Activated T-cell treated with anti-CD3 and anti-CD28 coated beads, Interleukin-2, amount 50 U/mL, for 72 hours (primary cell): ENCODE measurements at regions not wholly inside any gene's neighbourhood (a gene's known extent, or its start where the extent isn't known, plus 50 kb on each side); places are given as distances from the start of the nearest gene placed in this dataset.

ENCODE experiments used
- ATAC-seq, 2 donors: fragments of 150-1000 bp; cut with Tn5 transposase; replicated peaks in 1 of 2; 2 replicates each; pipeline ENCODE4 v1.10.0; 2021; ENCODE audit warnings: moderate library complexity in 2 of 2, mild to moderate bottlenecking in 1 of 2
- DNase-seq, 2 donors: peaks; one replicate each; pipeline ENCODE4 v3.0.0; 2021 to 2022; ENCODE audit warnings: mixed read lengths in 1 of 2
- H3K27ac Mint-ChIP-seq: one replicate; pipeline ENCODE4 v1.8.0; 2022; ENCODE audit warnings: mild to moderate bottlenecking, moderate library complexity, mixed read lengths
- H3K27me3 Mint-ChIP-seq: one replicate; pipeline ENCODE4 v1.8.0; 2022; ENCODE audit warnings: low read depth, mixed read lengths
- H3K36me3 Mint-ChIP-seq, 2 donors: one replicate each; pipeline ENCODE4 v1.8.0; 2022; ENCODE audit warnings: mixed read lengths in 2 of 2, mild to moderate bottlenecking in 1 of 2; ENCODE audit not compliant: insufficient read depth in 2 of 2
- H3K4me1 Mint-ChIP-seq: one replicate; pipeline ENCODE4 v1.8.0; 2022; ENCODE audit warnings: low read depth, mixed read lengths
- H3K4me3 Mint-ChIP-seq, 2 donors: one replicate each; pipeline ENCODE4 v1.8.0; 2022; ENCODE audit warnings: mild to moderate bottlenecking in 2 of 2, mixed read lengths in 2 of 2, moderate library complexity in 2 of 2
- H3K9me3 Mint-ChIP-seq, 2 donors: one replicate each; pipeline ENCODE4 v1.8.0; 2022; ENCODE audit warnings: mixed read lengths in 2 of 2

GRCh38 chr1:201618905-201619304 lies 80.0 kb downstream of the NAV1 start:
- no peak for ATAC-seq
- Mint-ChIP-seq H3K4me1 (no peaks in the 10 kb centered on the region), H3K36me3 (no peaks in the 10 kb centered on the region), H3K27ac (no peak overlapping the region), H3K4me3 (no peak overlapping the region), H3K27me3 (no peaks in the 10 kb centered on the region), H3K9me3 (no peaks in the 10 kb centered on the region)
- no peak for DNase-seq

GRCh38 chr1:201619513-201619912 lies 80.6 kb downstream of the NAV1 start:
- H3K27me3 Mint-ChIP-seq, result no peaks in the 10 kb centered on the region
- no peak overlapping the region for H3K4me3 Mint-ChIP-seq
- H3K36me3 Mint-ChIP-seq, result no peaks in the 10 kb centered on the region
- DNase-seq, result no peak
- no peaks in the 10 kb centered on the region for H3K4me1 Mint-ChIP-seq
- H3K9me3 Mint-ChIP-seq, result no peaks in the 10 kb centered on the region
- ATAC-seq, result no peak
- H3K27ac Mint-ChIP-seq, result no peak overlapping the region

GRCh38 chr1:201622353-201622752 lies 83.4 kb downstream of the NAV1 start:
- Mint-ChIP-seq H3K4me3 (no peak overlapping the region), H3K9me3 (no peaks in the 10 kb centered on the region), H3K27me3 (no peaks in the 10 kb centered on the region), H3K27ac (no peak overlapping the region), H3K4me1 (no peaks in the 10 kb centered on the region), H3K36me3 (no peaks in the 10 kb centered on the region)
- no peak for ATAC-seq
- no peak for DNase-seq

- no peak overlapping the region for H3K4me3 Mint-ChIP-seq
- no peaks in the 10 kb centered on the region for H3K4me1 Mint-ChIP-seq
- H3K9me3 Mint-ChIP-seq, result no peaks in the 10 kb centered on the region
- ATAC-seq, result no peak
- no peaks in the 10 kb centered on the region for H3K36me3 Mint-ChIP-seq
- DNase-seq, result no peak
- no peak overlapping the region for H3K27ac Mint-ChIP-seq
- no peaks in the 10 kb centered on the region for H3K27me3 Mint-ChIP-seq
Measured at GRCh38 chr1:201622824-201623223, 83.9 kb downstream of the NAV1 start.

- Mint-ChIP-seq H3K4me3 (no peak overlapping the region), H3K27me3 (no peaks in the 10 kb centered on the region), H3K4me1 (no peaks in the 10 kb centered on the region), H3K9me3 (no peaks in the 10 kb centered on the region), H3K27ac (no peak overlapping the region), H3K36me3 (no peaks in the 10 kb centered on the region)
- no peak for ATAC-seq
- no peak for DNase-seq
Measured at GRCh38 chr1:201624741-201625225, 85.9 kb downstream of the NAV1 start.

GRCh38 chr1:201625226-201625761 lies 86.4 kb downstream of the NAV1 start:
- H3K36me3 Mint-ChIP-seq, result no peaks in the 10 kb centered on the region
- no peak for ATAC-seq
- no peak for DNase-seq
- no peaks in the 10 kb centered on the region for H3K9me3 Mint-ChIP-seq
- H3K27me3 Mint-ChIP-seq, result no peaks in the 10 kb centered on the region
- no peaks in the 10 kb centered on the region for H3K4me1 Mint-ChIP-seq
- H3K27ac Mint-ChIP-seq, result no peak overlapping the region
- H3K4me3 Mint-ChIP-seq, result no peak overlapping the region

GRCh38 chr1:201625851-201626251 lies 86.9 kb downstream of the NAV1 start:
- no peak for ATAC-seq
- no peaks in the 10 kb centered on the region for H3K9me3 Mint-ChIP-seq
- no peak overlapping the region for H3K27ac Mint-ChIP-seq
- H3K36me3 Mint-ChIP-seq, result no peaks in the 10 kb centered on the region
- H3K4me3 Mint-ChIP-seq, result no peak overlapping the region
- no peaks in the 10 kb centered on the region for H3K4me1 Mint-ChIP-seq
- H3K27me3 Mint-ChIP-seq, result no peaks in the 10 kb centered on the region
- no peak for DNase-seq

- no peak for ATAC-seq
- no peaks in the 10 kb centered on the region for H3K36me3 Mint-ChIP-seq
- no peak overlapping the region for H3K4me3 Mint-ChIP-seq
- H3K4me1 Mint-ChIP-seq, result no peaks in the 10 kb centered on the region
- no peaks in the 10 kb centered on the region for H3K9me3 Mint-ChIP-seq
- peak overlapping the region; percentile 7 for H3K27ac Mint-ChIP-seq
- H3K27me3 Mint-ChIP-seq, result no peaks in the 10 kb centered on the region
- no peak for DNase-seq
Measured at GRCh38 chr1:201626629-201627275, 87.8 kb downstream of the NAV1 start.

- Mint-ChIP-seq H3K4me1 (no peaks in the 10 kb centered on the region), H3K4me3 (no peak overlapping the region), H3K27ac (no peak overlapping the region), H3K36me3 (no peaks in the 10 kb centered on the region), H3K27me3 (no peaks in the 10 kb centered on the region), H3K9me3 (no peaks in the 10 kb centered on the region)
- ATAC-seq, result no peak
- DNase-seq, result no peak
Measured at GRCh38 chr1:201628490-201628889, 89.6 kb downstream of the NAV1 start.

- no peaks in the 10 kb centered on the region for H3K4me1 Mint-ChIP-seq
- ATAC-seq, result no peak
- H3K36me3 Mint-ChIP-seq, result no peaks in the 10 kb centered on the region
- no peak for DNase-seq
- no peaks in the 10 kb centered on the region for H3K9me3 Mint-ChIP-seq
- no peak overlapping the region for H3K27ac Mint-ChIP-seq
- H3K27me3 Mint-ChIP-seq, result no peaks in the 10 kb centered on the region
- H3K4me3 Mint-ChIP-seq, result no peak overlapping the region
Measured at GRCh38 chr1:201630582-201630981, 91.7 kb downstream of the NAV1 start.

DNA sequence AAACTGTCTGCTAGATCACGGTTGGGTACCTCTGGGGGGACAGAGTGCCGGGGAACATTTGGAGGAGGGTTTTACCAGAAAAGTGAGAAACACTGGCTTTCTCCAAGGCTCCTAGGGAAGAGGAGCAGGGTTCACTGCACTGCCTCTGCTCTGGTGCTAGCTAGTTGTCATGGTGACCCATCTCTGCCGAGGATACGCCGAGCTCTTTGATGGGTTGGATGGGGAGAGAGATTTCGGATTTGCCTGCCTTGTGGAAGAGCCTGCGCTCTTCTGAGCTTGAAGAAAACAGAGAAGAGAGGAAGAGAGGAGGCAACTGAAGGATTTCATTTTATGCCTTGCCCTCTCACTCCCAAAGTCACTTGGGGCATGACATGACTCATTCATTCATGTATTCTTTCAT lies 92.1 kb downstream of the NAV1 start:
- no peak for DNase-seq

DNA sequence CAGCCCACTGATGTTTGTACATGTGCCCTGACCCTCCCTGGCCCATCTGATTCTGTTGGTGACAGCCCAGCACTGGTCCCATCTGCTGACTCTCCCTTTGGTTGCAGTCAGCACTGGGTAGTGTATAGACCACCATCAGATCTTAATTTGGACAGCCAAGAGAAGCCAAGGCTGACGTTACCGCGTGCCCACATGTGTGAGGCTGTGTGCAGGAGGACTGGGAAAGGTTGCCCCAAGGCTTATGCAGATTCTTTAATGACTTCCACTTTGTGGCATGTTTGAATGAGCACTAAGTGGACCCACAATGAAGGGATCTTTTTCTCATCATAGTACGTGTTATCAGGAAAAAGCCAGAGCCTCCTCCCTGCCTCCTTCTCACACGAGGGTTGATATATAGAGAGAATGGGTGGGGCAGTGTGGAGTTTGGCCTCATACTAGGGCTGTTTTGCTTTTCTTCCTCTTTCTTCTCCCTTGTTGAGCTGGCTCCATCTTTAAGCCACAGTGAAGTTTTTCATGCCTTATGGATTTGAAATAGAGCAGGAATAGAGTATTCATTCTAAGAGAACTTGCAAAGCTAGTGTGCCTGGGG lies 93.5 kb downstream of the NAV1 start:
- Mint-ChIP-seq H3K4me3 (no peak overlapping the region), H3K27ac (no peak overlapping the region), H3K4me1 (no peaks in the 10 kb centered on the region), H3K36me3 (no peaks in the 10 kb centered on the region), H3K9me3 (no peaks in the 10 kb centered on the region), H3K27me3 (no peaks in the 10 kb centered on the region)
- DNase-seq, result no peak
- no peak for ATAC-seq

More for the DNA sequence above, 92.1 kb downstream of the NAV1 start:
- Mint-ChIP-seq H3K27me3 (no peaks in the 10 kb centered on the region), H3K4me1 (no peaks in the 10 kb centered on the region), H3K4me3 (no peak overlapping the region), H3K27ac (no peak overlapping the region), H3K36me3 (no peaks in the 10 kb centered on the region), H3K9me3 (no peaks in the 10 kb centered on the region)
- no peak for ATAC-seq

GRCh38 chr1:201633297-201633696 lies 94.4 kb downstream of the NAV1 start:
- Mint-ChIP-seq H3K4me3 (no peak overlapping the region), H3K9me3 (no peaks in the 10 kb centered on the region), H3K27ac (no peak overlapping the region), H3K36me3 (no peaks in the 10 kb centered on the region), H3K4me1 (no peaks in the 10 kb centered on the region), H3K27me3 (no peaks in the 10 kb centered on the region)
- DNase-seq (no peak), ATAC-seq (no peak)

DNA sequence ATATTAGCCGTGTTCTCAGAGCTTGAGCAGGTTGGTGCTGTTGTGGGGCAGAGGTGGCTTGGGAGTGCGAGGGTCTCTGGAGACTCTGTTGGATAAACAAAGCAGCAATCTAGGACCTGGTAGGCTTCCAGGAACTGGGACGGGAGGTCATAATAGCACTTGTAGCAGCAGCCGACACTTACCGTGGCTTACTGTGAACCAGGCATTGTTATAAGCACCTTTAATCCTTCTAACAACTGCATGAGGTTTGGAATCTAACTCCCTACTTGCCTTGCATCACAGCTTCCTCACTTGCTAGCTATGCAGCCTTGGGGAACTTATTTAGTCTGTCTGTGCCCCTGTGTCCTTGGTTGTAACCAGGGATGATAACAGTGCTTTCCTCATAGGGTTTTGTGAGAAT lies 94.9 kb downstream of the NAV1 start:
- Mint-ChIP-seq H3K36me3 (no peaks in the 10 kb centered on the region), H3K4me3 (no peak overlapping the region), H3K27ac (no peak overlapping the region), H3K9me3 (no peaks in the 10 kb centered on the region), H3K27me3 (no peaks in the 10 kb centered on the region), H3K4me1 (no peaks in the 10 kb centered on the region)
- DNase-seq (no peak), ATAC-seq (no peak)
